Nucleus accumbens (tissue), 56 donors: ENCODE measurements at regions not wholly inside any gene's neighbourhood (a gene's known extent, or its start where the extent isn't known, plus 50 kb on each side); places are given as distances from the start of the nearest gene placed in this dataset.
"Not testable (repeated sequence)": the region's sequence is repeated elsewhere in the genome, so short reads cannot be mapped to it uniquely, and the experiment has no call there.

ENCODE experiments used
- DNase-seq, 56 donors: peaks; one replicate each; lab custom pipeline; 2025; lab: John Stamatoyannopoulos, UW

DNA sequence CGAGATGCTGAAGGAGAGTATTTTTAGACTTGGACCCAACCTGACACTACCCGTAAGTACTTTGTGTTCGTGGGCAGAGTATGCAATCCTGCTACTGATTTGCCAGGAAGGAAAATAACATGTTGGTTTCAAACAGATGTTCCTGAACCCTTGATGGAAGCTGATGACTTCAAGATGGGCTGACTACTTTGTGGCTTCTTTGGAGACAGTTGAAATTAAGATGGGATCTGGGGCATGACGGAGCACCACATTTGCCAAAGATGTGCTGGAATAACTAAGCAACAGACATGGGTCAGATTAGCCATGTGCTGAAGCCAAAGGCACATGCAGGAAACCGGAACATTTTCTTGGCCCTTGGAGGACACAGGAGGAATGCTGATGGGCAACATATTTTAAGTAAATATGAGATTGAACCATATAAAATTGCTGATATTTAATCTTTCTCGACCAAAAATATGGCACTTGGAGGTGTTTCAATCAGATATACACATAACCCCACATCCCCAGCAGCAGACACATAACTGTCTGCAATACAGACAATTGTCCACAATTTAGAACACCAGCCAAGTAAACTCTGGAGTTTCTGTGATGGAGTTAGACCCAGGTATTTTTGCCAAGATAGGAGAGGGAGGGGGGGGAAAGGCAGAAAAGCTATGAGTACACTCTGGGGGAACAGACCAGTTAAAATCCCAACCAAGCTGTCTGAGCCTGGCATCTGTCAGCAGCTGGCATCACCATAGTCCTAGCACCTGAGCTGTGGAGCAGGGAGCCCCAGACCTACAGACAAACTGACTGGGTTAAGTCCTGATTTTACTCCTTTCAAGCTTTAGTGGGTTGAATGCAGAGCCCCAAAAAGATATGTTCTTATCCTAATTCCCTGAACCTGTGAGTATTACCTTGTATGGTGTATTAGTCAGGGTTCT, 329.4 kb upstream of the CDH5 start:
- DNase-seq = no peak

DNA sequence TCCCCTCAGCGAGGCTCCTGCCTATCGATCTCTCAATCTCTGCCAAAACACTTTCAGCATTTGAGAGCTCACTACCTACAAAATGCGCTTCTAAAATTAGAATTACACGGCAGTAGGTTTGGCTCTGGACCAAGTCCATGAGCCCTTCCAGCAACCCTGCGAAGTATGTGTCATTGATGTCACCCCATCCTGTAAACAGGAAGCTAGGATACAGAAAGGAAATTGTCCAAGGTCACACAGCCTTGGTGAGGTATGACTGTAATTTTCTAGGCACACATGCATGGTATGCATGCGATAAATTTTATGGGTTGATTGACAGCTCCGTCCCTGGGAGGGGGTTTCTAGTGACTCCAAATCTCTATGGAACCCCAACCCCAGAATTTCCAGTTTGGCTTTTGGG, 330.3 kb upstream of the CDH5 start:
- DNase-seq = no peak

DNA sequence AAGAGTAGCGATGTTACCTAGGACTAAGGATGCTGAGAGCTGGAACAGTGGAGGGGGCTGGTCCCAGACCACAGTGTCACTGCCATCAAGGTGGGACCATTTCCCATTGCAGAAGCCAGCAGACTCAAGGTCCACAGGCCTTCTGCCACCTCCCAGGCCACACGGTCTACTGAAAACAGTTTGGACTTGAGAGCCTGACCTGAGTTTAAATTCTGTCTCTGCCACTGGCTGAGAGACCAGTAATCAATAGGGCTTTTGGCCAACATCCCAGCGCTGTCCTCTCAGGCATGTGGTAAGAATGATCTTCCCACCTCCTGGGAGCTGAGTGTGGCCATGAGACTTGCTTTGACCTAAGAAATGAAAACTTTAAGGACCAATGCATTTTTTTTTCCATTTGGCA, 331.4 kb upstream of the CDH5 start:
- no peak for DNase-seq

DNA sequence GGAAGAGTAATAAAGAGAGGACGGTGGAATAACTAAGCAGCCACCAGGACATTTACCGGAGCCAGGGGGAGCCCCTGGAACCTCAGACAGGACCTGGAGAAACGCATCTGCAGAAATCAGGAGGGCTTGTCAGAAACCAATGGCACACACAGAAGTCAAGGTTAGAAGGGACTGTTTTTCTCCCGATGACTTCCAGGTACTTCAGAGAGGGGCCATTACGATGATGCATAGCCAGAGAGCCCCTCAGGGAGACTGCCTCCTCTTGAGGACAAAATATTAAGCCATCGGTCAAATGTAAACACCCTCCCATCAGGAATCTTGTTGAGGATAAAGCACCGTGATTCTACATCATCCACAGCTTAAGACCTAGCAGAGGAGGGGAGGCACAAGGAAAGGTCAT, 333.6 kb upstream of the CDH5 start:
- no peak for DNase-seq

DNA sequence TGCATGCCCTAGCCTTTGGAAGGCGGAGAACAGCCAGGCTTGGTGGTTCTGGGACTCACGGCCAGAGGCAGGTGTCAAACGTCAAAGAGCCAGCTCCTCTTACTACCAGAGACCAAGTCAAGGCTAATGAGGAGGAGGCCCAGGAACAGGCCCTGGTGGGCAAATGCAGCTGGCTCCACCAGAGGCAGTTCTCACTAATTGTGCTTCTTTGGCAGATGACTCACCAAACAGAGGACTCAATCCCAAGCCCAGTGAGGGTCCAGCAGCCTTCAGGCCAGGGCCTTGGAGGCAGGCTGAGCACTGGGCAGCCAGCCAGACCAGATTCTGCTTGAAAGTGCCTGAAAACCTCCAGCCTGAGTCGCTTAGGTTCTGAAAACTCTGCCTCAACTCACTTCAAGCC, 336.5 kb upstream of the CDH5 start:
- DNase-seq = no peak

DNA sequence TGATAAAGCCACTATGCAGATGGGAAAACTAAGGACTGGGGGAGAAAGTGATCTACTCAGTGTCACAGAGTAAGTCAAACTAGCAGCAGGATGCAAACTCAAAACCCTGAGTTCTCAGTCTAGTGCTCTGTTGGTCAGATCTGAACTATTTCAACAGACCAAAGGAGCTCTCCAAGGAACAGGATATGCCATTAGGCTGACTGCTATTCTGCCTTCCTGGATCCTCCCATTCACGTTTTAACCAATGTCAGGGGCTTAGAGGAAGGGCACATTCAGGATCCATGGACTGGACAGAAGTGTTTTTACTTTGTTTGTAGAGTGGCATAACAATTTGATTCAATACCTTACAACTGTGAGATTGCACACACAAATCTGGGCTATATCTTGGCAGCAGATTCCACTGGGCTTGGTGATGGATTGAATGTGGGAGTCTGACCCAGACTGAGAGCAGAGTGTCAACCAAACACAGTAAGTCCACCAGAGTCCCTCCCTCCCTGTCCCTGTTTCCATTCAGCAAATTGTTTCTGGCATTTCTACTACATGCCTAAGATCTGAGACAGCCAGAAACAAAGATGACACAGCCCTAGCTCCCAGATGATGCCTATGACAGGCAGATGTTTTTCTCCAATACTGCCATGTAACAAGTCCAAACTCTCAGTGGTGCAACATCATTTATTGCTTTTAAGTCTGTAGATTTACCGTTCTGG, 337.8 kb upstream of the CDH5 start:
- DNase-seq = no peak

DNA sequence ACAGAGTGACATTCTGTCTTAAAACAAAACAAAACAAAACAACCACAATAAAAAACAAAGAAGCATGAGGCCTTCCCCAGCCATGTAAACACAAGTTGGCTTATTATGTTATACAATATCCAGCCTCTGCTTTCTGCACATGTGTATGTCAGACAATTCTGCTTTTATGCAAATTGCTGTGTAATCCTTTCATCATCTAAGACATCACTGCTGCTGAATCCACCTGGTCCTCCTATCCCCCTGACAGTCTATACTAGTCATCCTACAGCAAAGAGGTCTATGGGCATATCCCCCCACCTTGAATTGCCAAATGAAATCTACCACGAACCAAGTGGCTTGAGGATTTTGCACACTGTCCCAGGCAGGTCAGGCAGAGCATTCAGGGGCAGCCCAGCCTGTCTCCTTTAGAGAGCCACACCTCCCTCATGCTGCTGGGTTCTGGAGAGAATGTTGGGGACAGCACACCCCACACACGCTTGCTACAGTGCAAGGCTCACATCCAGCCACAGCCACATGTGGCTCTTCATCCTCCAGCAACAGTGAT, 339.6 kb upstream of the CDH5 start:
- no peak for DNase-seq

DNA sequence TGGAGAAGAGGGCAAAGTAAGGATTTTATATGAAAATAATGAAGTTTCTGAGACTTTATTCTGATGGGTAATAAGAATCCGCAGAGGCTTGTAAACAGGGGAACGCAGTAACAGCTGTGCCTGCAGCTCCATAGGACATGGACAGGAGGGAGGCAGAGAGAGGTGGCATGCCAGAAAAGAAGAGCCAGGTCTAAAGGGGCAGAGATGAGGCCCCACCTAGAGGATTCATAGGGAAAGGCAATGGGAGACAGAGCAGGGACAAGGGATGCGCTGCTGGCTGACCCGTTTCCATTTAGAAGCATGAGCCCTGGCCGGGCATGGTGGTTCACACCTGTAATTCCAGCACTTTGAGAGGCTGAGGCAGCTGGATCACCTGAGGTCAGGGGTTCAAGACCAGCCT, 340.3 kb upstream of the CDH5 start:
- no peak for DNase-seq

DNA sequence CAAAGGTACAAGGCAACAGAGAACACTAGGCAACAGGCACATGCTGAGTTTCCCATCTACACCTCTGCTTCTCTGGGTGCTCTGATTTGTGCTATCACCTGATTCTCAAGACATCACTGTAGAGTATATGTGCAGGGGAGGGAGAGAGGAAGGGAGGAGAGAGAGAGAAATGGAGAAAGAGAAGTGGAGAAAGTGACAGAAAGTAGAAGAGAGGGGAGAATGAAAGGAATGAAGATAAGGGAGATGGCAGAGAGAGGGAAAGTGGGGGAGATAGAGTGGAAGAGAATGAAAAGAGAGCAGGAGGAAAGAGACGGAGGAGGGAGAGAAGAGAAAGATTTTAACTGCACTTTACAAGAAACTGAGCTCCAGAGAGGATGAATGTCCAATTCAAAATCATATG, 340.7 kb upstream of the CDH5 start:
- no peak for DNase-seq

DNA sequence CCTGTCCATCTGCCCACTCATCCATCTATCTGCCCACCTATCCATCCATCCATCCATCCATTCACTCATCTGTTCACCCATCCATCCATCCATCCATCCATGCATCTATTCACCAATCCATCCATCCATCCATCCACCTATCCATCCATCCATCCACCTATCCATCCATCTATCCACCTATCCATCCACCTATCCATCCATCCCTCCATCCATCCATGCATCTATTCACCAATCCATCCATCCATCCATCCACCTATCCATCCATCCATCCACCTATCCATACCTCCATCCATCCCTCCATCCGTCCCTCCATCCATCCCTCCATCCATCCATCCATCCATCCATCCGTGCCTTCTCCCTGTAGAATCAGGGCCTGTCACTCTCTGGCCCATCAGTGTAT, 341.9 kb upstream of the CDH5 start:
- DNase-seq = not testable (repeated sequence)

DNA sequence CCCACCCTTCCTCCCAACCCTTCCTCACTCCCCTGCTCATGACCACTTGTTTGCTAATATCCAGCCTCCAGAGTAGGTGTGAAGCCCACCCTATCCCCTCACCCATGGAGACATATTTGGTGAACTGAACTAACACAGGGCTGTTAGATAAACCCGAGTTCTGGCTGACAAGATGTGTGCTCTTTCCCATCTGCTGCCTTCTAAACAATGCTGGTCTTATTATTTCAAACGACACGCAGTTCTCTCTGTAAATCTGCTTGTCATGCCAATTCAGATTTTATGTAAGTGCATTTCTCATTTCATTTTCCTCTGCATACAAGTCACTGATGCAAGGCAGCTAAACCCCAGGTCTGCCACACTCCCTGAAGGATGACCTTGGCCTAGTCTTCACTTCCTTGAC, 343.0 kb upstream of the CDH5 start:
- DNase-seq = no peak

DNA sequence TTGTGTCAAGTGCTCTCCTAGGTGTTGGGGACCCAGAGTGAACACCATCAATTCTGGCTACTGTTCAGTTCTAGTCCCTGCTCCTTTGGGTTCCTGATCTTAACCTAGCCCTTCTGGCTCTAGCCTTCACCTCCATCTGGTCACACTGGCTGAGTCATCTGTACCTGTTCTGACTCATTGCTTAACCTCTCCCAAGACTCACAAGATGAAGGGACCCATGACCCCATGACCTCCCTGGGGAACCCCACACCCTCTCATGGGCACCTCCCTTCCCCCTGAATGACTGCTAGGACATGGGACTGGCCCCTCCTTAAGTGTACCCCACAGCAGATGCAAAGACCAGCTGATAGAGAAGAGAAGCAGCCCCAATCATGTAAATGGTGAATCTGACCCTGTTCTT, 345.8 kb upstream of the CDH5 start:
- DNase-seq = no peak

DNA sequence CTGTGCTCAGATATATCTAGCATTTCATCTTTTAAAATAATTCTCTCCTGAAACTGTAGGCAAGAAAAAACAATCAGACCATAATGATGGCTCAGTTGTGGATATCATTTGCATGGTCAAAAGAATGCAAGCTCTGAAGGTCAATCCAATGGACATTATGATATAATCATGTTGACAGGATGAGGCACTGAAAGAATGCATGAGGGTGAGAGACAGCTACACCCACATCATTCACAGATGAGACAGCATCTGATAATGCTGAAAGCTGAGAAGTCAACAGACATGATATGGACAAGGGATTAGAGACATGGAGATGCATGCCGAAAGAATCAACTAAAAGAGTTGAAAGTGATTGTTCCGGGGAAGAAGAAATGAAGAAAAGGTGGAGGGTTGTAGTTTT, 346.4 kb upstream of the CDH5 start:
- DNase-seq = no peak

DNA sequence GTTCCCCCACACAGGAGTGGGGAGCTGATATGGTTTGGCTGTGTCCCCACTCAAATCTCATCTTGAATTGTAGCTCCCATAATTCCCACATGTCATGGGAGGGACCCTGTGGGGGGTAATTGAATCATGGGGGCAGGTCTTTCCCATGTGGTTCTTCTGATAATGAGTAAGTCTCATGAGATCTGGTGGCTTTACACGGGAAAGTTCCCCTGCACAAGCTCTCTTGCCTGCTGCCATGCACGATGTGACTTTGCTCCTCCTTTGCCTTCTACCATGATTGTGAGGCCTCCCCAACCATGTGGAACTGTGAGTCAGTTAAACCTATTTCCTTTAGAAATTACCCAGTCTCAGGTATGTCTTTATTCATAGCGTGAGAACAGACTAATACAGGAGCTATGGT, 347.0 kb upstream of the CDH5 start:
- not testable (repeated sequence) for DNase-seq

DNA sequence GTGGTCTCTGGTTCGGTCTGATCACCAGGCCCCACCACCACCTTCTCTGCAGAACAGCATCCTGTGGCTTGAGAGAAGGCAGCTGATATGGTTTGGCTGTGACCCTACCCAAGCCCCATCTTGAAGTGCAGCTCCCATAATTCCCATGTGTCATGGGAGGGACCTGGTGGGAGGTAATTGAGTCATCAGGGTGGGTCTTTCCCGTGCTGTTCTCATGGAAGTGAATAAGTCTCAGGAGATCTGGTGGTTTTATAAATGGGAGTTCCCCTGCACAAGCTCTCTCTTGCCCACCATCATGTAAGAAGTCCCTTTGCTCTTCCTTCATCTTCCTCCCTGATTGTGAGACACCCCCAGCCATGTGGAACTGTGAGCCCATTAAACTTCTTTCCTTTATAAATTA, 352.3 kb upstream of the CDH5 start:
- no peak for DNase-seq

DNA sequence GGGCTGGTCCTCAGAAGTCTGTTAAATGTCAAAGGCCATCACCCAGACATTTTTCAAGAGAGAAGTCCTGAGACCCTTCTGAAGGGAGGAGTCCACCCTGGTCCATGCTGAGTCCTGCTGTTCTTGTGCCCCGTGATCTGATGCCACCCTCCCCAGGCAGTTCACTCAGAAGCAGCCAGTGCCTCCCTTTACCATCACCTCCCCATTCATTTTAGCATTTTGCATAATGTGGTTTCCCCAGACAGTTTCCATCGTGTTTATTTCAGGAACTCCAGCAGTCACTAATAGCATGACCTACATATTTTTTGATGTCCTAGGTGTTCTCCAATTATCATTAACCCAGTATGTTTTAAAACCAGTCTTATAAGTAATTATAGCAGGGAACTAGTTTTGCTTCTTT, 353.0 kb upstream of the CDH5 start:
- DNase-seq = no peak

DNA sequence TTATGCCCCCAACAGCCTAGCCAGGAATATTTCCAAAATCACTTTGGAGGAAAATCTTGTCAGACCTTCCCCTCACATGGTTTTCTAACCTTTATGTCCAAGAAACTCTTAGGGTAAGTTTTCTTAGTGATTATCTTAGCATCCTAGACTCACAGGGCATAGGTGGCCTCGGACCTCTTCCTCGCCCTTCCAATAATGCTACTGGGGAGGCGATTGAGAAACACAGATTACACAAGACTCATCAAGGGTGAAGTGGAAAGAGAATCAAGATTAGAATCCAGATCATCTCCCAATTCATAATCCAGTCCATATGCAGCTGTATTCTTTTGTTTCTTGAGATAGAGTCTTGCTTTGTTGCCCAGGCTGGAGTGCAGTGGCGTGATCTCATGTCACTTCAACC, 358.4 kb upstream of the CDH5 start:
- no peak for DNase-seq

DNA sequence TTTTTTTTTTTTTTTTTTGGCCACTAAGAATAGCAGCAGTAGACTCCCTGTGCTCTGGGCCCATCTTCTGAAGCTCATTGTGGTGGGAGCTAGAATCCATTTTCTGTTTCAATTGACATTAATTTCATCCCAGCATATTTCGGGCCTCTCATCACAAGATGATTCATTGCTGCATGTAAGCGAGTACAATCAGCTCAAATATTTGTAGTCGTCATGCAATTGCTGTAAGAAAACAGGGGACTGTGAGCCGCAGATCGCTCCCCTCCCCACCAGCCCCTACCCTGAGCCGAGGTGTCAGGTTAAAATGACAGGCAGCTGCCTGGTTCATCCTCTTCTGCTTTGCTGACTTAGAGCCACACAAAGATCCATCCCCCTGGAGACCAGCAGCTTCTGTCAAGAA, 358.8 kb upstream of the CDH5 start:
- DNase-seq = no peak

DNA sequence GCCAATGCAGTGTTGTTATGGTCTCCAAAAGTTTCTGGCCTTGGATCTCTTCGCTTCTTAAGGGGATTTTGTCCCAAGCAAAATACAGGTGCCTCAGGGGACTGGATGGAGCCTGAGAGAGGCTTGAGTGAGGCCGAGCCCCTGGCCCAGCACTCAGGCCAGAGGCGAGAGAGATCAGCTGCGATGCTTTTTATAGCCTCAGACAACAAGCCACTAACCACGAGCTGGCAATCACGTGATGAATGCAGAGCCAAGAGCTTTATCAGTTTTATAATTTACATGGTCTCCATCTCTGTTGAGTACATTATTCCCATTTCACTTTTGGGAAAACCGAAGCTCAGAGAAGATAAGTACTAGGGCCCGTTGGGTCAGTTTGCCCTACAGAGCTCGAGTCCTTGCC, 360.0 kb upstream of the CDH5 start:
- no peak for DNase-seq

DNA sequence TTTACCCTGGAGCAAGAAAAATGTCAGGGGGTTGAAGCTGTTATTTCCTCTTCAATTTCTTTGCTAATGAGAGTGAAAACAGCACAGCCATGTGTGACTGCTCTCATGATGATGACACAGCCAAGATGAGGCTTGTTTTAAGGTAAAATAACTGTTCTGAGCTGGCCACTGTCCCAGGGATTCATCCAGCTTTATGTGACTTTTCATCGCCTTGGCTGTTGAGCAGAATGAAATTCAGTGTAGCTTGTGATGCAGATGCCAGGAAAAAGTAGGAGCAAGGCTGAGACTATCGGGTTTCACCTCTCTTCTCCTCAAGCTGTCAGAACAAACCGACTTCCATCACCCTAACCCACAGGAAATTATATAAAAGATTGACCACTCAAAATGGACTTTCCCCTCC, 361.8 kb upstream of the CDH5 start:
- no peak for DNase-seq

DNA sequence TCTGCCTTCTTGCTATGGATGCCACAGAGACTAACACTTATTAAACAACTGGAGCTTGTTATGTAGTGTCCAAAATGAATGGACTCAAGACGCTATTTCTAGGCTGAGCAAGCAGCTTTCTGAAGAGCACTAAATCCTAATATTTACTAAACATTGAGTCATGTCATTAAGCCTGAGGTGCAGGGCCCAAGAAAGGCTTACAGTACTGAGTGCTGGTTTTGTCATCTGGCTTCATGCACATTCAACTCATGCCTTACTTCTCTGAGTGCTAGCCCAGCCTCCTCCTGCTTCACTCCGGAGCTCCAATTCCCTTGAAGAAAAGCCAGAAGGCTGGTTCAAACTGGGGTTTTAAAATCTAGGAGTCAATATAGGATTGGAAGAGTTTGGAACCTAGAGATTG, 363.3 kb upstream of the CDH5 start:
- DNase-seq = no peak

DNA sequence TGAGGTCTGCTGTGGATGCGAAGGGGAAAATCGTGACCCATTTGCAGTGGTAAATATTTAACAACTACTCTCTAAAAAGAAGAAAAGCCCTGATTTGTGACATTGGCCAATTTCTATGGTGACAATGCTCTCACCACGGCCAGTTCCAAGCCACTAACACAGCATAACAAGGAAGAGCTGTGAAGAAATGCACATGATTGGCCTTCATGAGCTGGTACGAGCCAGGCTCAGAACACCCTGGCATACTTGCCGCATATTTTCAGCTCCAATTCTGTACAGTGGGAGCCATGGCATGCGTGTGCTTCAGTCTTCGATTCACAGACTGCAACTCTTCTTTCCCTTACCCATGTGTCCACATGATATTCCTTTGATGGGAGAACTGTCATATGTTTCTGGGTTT, 363.9 kb upstream of the CDH5 start:
- no peak for DNase-seq
